NB4 (cell line): ENCODE measurements at regions not wholly inside any gene's neighbourhood (a gene's known extent, or its start where the extent isn't known, plus 50 kb on each side); places are given as distances from the start of the nearest gene placed in this dataset.
"Not testable (repeated sequence)": the region's sequence is repeated elsewhere in the genome, so short reads cannot be mapped to it uniquely, and the experiment has no call there.

ENCODE experiments used
- CTCF ChIP-seq: IDR thresholded peaks from one replicate; pipeline ENCODE4 v1.5.1; 2012; ENCODE audit warnings: low read depth, low read length
- MYC ChIP-seq: IDR thresholded peaks from 2 replicates; pipeline ENCODE4 v1.6.1; 2011; ENCODE audit warnings: low read depth, low read length
- POLR2A ChIP-seq: IDR thresholded peaks from 2 replicates; pipeline ENCODE4 v1.6.1; 2011; ENCODE audit warnings: mild to moderate bottlenecking; ENCODE audit not compliant: insufficient read length; ENCODE audit errors: extremely low read depth
- TF ChIP-seq, protein P1 (sequence below): IDR thresholded peaks from 2 replicates; pipeline ENCODE4 v1.6.1; 2011; ENCODE audit warnings: low read depth, low read length

- not testable (repeated sequence) for TF ChIP-seq CTCF, MYC, POLR2A
- TF ChIP-seq, protein P1, sequence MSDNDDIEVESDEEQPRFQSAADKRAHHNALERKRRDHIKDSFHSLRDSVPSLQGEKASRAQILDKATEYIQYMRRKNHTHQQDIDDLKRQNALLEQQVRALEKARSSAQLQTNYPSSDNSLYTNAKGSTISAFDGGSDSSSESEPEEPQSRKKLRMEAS, result not testable (repeated sequence)
Observed at GRCh38 chr22:16177287-16177686, 415.3 kb downstream of the CCT8L2 start.
